ENCODE measurements at regions not wholly inside any gene's neighbourhood (a gene's known extent, or its start where the extent isn't known, plus 50 kb on each side); places are given as distances from the start of the nearest gene placed in this dataset.

DNA sequence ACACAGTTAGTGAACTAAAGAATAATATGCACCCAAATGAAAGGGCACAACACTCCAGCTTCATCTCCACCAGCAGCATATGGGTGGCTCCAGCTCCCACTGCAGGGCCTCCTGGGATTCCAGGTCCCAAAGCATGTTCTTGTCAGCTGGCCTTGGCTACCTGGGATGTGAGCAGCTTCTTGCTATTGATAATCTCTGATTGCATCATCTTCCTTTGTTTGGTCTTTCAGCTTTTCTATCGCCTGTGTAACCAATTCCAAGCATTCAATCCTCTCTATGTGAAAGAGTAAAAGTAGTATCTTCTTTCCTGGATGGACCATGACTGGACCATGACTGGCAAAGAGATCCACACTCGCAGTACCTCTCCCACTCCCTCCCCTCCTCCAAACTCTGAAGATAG is 333.9 kb upstream of the GLI3 start:
- TF ChIP-seq, protein P1, sequence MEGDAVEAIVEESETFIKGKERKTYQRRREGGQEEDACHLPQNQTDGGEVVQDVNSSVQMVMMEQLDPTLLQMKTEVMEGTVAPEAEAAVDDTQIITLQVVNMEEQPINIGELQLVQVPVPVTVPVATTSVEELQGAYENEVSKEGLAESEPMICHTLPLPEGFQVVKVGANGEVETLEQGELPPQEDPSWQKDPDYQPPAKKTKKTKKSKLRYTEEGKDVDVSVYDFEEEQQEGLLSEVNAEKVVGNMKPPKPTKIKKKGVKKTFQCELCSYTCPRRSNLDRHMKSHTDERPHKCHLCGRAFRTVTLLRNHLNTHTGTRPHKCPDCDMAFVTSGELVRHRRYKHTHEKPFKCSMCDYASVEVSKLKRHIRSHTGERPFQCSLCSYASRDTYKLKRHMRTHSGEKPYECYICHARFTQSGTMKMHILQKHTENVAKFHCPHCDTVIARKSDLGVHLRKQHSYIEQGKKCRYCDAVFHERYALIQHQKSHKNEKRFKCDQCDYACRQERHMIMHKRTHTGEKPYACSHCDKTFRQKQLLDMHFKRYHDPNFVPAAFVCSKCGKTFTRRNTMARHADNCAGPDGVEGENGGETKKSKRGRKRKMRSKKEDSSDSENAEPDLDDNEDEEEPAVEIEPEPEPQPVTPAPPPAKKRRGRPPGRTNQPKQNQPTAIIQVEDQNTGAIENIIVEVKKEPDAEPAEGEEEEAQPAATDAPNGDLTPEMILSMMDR (IDR thresholded peaks at IDR 0.05): no peak
- TF ChIP-seq, protein P2, sequence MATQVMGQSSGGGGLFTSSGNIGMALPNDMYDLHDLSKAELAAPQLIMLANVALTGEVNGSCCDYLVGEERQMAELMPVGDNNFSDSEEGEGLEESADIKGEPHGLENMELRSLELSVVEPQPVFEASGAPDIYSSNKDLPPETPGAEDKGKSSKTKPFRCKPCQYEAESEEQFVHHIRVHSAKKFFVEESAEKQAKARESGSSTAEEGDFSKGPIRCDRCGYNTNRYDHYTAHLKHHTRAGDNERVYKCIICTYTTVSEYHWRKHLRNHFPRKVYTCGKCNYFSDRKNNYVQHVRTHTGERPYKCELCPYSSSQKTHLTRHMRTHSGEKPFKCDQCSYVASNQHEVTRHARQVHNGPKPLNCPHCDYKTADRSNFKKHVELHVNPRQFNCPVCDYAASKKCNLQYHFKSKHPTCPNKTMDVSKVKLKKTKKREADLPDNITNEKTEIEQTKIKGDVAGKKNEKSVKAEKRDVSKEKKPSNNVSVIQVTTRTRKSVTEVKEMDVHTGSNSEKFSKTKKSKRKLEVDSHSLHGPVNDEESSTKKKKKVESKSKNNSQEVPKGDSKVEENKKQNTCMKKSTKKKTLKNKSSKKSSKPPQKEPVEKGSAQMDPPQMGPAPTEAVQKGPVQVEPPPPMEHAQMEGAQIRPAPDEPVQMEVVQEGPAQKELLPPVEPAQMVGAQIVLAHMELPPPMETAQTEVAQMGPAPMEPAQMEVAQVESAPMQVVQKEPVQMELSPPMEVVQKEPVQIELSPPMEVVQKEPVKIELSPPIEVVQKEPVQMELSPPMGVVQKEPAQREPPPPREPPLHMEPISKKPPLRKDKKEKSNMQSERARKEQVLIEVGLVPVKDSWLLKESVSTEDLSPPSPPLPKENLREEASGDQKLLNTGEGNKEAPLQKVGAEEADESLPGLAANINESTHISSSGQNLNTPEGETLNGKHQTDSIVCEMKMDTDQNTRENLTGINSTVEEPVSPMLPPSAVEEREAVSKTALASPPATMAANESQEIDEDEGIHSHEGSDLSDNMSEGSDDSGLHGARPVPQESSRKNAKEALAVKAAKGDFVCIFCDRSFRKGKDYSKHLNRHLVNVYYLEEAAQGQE (IDR thresholded peaks at IDR 0.05; ENCODE audit: insufficient read depth in 1 of 2, low read depth in 2 of 2, low read length in 1 of 2): no peak
- TF ChIP-seq POLR2AphosphoS5 (IDR thresholded peaks at IDR 0.05; ENCODE audit: low read depth, low read length): no peak
